ENCODE measurements at regions not wholly inside any gene's neighbourhood (a gene's known extent, or its start where the extent isn't known, plus 50 kb on each side); places are given as distances from the start of the nearest gene placed in this dataset.

DNA sequence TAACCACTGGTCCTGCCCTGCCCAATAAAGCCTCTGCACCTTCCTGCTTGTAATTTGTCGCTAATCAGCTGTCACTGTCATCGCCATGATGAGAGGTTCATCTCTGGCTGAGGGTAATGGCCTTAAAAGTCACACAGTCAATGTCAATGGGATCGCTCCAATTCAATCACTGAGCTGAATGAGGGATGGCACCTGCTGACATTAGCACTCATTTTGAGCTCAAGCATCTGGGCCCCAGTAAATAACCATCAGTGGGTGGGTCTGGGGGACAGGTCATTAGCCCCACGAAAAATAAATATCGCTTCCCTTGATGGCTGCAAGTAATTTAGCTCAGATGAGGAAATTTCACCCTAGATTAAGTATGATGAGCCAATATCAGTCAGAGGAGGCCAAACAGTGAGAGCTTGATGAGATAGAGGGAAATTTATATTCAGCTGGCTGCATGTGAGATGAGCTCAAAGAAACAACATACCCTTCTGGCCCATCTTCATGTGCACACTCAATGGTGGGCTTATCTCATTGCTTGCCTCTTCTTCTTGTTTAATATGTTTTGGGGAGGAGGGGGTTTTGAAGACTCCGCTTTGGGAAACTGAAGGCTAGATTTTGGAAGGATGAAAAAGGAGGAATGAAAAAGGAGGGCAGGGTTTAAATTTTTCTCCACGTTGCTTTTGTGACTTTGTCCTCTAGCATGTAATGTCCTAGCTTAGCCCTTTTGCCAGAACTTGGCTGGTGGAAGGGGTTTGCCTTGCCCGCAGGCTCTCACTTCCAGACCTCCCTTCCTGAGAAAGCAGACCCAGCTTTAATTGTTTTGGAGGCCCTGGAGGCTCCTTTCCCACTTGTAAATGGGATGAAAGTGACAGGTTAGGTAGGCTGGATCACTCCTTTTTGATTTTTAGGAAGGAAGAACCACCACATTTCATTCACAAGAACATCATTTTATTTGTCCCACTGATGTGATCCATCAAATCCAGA, 84.8 kb upstream of the PAQR3 start:
- no peak overlapping the region for H3K4me3 Mint-ChIP-seq
- CTCF ChIA-PET: no interaction called here

DNA sequence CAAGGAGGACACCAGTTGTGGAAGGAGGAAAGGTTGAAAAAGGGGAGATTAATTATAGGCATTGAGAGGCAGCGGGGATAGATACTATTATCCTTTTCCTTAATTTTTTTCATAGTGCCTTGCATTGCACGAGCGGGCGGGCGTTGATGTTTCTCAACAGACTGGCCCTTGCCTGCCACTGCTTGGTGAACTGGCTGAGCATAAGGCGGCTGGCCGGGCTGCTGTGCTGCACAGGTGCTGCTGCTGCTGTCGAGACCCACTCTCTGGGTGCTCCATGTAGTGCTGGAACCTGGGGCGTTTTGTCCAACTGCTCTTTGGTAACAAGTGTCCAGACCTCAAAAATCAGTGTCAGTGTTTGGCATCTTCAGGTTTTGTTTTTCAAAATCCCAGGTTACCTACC, 83.3 kb upstream of the PAQR3 start:
- CTCF ChIA-PET: no interaction called here
- Mint-ChIP-seq H3K4me3 (no peak overlapping the region), H3K9me3 (no peaks in the 10 kb centered on the region), H3K36me3 (no peaks in the 10 kb centered on the region), H3K4me1 (no peaks in the 10 kb centered on the region), H3K27me3 (no peaks in the 10 kb centered on the region), H3K27ac (no peak overlapping the region)
- DNase-seq: no peak

More for the DNA sequence above, 84.8 kb upstream of the PAQR3 start:
- H3K4me1 Mint-ChIP-seq: no peaks in the 10 kb centered on the region
- H3K9me3 Mint-ChIP-seq: no peaks in the 10 kb centered on the region
- H3K27me3 Mint-ChIP-seq: no peaks in the 10 kb centered on the region
- no peak overlapping the region for H3K27ac Mint-ChIP-seq
- no peaks in the 10 kb centered on the region for H3K36me3 Mint-ChIP-seq
- DNase-seq: no peak

DNA sequence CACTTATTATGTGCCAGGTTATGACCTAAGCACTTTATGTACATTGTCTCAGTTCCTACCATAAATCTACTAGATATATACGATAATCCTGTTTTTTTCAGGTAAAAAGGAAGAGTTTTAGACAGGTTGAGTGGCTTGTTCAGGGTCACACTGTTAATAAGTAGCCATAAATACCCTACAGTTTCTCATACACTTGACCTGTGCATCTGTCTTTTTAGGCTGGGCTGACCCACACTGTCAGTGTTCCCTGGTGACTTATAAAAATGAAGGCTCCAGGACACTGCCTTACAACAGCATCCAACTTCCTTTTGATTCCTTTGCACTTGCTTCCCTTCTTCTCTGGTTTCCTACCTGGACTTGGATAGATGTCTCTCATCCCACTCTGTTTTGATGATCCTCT, 78.2 kb upstream of the PAQR3 start:
- H3K27me3 Mint-ChIP-seq: no peaks in the 10 kb centered on the region
- DNase-seq: no peak
- no peaks in the 10 kb centered on the region for H3K4me1 Mint-ChIP-seq
- no peaks in the 10 kb centered on the region for H3K36me3 Mint-ChIP-seq
- CTCF ChIA-PET: no interaction called here
- H3K27ac Mint-ChIP-seq: no peak overlapping the region
- no peaks in the 10 kb centered on the region for H3K9me3 Mint-ChIP-seq
- H3K4me3 Mint-ChIP-seq: no peak overlapping the region

DNA sequence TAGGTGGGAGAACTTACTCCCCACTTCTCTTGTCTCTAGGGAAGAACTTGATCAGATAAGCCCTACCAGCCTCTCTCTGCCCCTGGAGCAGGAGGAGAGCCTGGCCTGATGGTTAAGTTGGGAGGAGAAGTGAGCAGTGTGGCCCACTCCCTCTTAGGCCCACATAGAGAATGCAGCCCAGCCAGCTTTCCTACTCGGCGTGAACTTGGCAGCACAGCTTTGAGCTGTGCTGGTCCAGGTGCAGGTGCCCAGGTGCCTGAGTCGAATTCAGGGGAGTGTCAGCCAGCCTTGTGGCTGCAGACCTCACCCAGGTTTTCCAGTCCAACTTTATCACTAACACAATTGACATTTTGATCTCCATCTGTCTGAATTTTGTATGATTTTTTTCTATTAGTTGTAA, 77.6 kb upstream of the PAQR3 start:
- Mint-ChIP-seq H3K36me3 (no peaks in the 10 kb centered on the region), H3K27me3 (no peaks in the 10 kb centered on the region), H3K4me3 (no peak overlapping the region), H3K27ac (no peak overlapping the region), H3K4me1 (no peaks in the 10 kb centered on the region), H3K9me3 (no peaks in the 10 kb centered on the region)
- CTCF ChIA-PET: no interaction called here
- no peak for DNase-seq

DNA sequence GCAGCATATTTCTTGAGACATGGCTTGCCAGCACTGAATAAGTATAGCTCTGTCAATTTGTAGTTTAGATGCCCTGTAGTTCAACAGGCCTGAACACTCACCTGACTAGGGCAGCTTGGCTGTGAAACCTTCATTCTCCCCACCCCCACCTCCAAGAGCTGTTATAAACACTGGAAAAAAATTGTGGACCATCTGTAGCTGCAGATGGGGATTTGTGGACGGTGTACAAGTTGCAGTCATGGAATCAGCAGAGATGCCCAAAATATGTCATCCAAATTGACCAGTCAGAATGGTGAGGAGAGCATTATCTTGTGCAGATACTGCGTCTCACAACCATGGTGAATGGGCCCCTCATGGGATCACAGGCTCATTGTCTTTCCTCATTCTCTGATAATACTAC, 76.2 kb upstream of the PAQR3 start:
- Mint-ChIP-seq H3K27me3 (no peaks in the 10 kb centered on the region), H3K36me3 (no peaks in the 10 kb centered on the region), H3K4me3 (no peak overlapping the region), H3K4me1 (no peaks in the 10 kb centered on the region), H3K27ac (no peak overlapping the region), H3K9me3 (no peaks in the 10 kb centered on the region)
- no peak for DNase-seq
- CTCF ChIA-PET: no interaction called here

DNA sequence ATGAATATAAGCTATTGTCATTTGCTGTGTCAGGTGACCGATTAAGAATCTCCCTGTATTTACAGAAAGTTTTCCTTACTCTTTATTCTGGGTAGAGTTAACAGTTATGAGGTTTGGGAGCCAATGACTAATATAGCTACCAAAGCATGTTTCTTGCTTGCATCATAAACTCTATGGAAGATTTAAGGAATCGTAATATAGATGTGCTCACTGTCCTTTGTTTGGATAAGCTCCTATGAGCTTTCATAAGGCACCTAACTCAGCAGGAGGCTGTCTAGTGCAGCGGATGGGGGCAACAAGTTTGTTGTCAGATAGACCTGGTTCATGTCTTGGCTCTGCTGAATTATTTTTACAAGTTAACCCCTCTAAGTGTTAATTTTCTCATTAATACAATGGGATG, 75.0 kb upstream of the PAQR3 start:
- CTCF ChIA-PET: interaction anchor here (0.7 kb wide), 1 partner anchor 61 kb away, joined by 3 read pairs; no protein-coding TSS in a partner anchor
- no peaks in the 10 kb centered on the region for H3K27me3 Mint-ChIP-seq
- H3K4me1 Mint-ChIP-seq: no peaks in the 10 kb centered on the region
- no peaks in the 10 kb centered on the region for H3K9me3 Mint-ChIP-seq
- DNase-seq: no peak
- H3K4me3 Mint-ChIP-seq: no peak overlapping the region
- no peaks in the 10 kb centered on the region for H3K36me3 Mint-ChIP-seq
- no peak overlapping the region for H3K27ac Mint-ChIP-seq

DNA sequence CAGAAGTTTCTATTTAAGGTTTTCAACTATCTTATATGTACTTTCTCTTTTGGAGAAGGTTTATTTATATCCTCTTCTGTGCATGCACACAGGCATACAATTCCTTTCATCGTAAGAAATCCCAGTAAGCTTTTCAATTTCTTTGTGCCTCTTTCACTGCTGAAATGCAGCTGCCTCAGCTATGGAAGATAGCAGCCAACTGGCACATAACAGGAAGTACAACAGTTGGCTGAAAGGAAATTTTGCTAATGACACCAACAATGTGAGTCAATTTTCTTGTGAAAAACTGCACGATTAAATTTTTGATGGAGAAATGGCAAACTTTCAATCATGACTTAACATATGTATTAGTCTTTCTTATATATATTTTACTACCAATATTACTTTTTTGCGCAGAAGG, 74.5 kb upstream of the PAQR3 start:
- no peak overlapping the region for H3K27ac Mint-ChIP-seq
- DNase-seq: no peak
- H3K27me3 Mint-ChIP-seq: no peaks in the 10 kb centered on the region
- H3K36me3 Mint-ChIP-seq: no peaks in the 10 kb centered on the region
- no peaks in the 10 kb centered on the region for H3K4me1 Mint-ChIP-seq
- no peak overlapping the region for H3K4me3 Mint-ChIP-seq
- no peaks in the 10 kb centered on the region for H3K9me3 Mint-ChIP-seq
- CTCF ChIA-PET: interaction anchor here (0.7 kb wide), 1 partner anchor 61 kb away, joined by 3 read pairs; no protein-coding TSS in a partner anchor

DNA sequence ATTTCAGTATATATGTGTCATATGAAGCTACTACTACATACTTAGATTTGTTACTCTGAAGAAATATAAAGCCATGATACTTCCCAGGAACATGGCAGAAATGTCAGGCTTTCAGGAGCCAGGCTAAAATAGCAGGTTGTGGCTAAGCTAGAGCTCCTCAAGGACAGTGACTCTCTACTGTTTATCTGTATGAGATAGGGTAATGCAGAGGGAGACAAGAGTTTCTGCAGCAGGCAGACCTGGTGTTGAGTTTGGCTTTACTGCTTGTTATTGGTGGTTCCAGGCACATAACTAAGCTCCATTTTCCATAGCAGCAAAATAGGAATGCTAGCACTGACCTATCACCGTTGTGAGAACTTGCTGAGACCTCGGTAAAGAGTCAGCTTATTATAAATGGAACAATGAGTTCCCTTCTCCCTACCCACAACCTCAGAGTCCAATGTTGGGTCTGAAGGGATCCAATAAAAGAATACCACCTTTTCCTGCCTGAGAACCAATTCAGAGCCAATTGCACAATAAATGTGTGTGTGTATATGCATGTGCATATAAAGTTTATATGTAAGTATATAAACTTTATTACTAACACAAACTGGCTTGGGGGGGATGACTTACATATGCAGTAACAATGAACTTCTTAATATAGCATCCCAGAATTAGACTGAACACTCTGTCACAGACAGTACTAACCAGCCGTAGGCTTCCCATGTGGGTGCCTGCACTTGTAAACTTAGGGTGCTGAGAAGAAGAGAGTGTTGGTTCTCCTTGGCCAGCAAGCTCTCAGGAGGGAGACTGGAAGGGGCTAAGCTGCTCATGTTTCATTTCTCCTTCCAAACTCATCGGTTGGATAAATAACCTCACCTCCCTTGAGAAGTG, 51.9 kb upstream of the PAQR3 start:
- no peaks in the 10 kb centered on the region for H3K4me1 Mint-ChIP-seq
- CTCF ChIA-PET: interaction anchor here (0.6 kb wide), 1 partner anchor 595 kb away, joined by 3 read pairs; no protein-coding TSS in a partner anchor
- no peak overlapping the region for H3K4me3 Mint-ChIP-seq
- H3K36me3 Mint-ChIP-seq: no peaks in the 10 kb centered on the region
- no peak for DNase-seq
- H3K27ac Mint-ChIP-seq: no peak overlapping the region
- H3K27me3 Mint-ChIP-seq: peaks cover 4% of the 10 kb centered on the region
- H3K9me3 Mint-ChIP-seq: no peaks in the 10 kb centered on the region

DNA sequence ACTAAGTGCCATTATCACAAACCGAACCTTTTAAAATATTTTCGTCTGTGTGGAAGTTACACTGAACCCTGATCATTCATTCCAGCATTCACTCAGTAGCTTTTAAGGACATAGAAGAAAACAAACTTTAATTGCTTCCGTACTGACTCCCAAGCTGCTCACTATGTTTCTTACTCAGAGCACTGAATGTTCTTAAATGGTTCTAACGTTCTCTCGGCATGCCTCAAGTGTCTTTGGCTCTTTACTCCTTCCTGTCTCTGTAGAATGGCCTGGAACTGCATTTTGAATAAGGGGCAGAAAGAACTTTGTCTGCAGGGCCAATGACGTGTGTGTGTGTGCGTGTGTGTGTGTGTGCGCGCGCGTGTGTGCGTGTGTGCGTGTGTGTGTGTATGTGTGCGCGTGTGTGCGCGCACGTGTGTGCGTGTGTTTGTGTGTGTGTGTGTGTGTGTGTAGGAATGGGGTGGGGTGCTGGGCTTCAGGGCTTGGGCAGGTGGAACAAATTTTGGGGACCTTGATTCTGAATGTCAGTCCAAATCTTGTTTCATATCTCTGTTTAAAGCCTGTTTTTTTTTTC, 50.5 kb upstream of the PAQR3 start:
- Mint-ChIP-seq H3K4me1 (no peaks in the 10 kb centered on the region), H3K36me3 (no peaks in the 10 kb centered on the region), H3K27me3 (peaks cover 4% of the 10 kb centered on the region), H3K27ac (no peak overlapping the region), H3K9me3 (no peaks in the 10 kb centered on the region), H3K4me3 (no peak overlapping the region)
- DNase-seq: no peak
- CTCF ChIA-PET: no interaction called here
